ENCODE measurements at regions not wholly inside any gene's neighbourhood (a gene's known extent, or its start where the extent isn't known, plus 50 kb on each side); places are given as distances from the start of the nearest gene placed in this dataset.

DNA sequence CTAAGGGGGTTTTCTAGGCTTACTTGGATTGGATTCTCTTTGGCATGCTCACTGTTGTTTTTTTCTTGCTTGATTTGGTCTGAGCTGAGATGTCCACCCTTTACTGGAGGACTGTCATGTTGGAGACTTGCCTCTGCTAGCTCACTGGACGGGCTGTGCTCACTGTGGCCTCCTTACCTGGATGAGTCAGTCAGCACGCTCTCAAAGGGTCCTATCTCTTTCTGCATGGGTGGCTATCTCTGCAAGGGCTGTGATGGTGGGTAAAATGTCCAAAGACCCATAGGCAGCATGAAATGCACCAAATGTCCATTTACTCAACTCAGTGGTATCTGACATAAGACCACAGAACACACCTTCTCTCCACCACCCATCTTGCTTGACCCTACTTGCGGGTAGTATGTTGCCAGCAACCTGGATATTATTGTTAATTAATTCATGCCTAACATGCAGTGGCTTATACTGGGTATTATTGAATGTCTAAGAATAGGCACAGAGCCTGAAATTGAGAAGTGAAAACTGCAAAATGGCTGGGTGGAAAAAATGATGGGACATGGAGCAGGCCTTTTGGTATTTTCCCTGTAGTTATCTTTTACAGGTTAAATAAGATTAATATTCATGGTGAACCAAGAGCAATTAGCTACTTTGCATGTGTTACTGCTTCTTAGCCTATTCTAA, 68.9 kb upstream of the TLE1 start:
- TF ChIP-seq, protein P1, sequence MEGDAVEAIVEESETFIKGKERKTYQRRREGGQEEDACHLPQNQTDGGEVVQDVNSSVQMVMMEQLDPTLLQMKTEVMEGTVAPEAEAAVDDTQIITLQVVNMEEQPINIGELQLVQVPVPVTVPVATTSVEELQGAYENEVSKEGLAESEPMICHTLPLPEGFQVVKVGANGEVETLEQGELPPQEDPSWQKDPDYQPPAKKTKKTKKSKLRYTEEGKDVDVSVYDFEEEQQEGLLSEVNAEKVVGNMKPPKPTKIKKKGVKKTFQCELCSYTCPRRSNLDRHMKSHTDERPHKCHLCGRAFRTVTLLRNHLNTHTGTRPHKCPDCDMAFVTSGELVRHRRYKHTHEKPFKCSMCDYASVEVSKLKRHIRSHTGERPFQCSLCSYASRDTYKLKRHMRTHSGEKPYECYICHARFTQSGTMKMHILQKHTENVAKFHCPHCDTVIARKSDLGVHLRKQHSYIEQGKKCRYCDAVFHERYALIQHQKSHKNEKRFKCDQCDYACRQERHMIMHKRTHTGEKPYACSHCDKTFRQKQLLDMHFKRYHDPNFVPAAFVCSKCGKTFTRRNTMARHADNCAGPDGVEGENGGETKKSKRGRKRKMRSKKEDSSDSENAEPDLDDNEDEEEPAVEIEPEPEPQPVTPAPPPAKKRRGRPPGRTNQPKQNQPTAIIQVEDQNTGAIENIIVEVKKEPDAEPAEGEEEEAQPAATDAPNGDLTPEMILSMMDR (IDR thresholded peaks at IDR 0.05; ENCODE audit: extremely low read depth in 1 of 2, insufficient read depth in 1 of 2, low read depth in 1 of 2, low read length in 2 of 2), result no peak
- no peak for TF ChIP-seq FOS (IDR thresholded peaks at IDR 0.05; ENCODE audit: borderline replicate concordance, insufficient read depth, low read length)

All from endothelial cell of umbilical vein (primary cell).